Muscle of leg (tissue), 3 donors: ENCODE measurements at regions not wholly inside any gene's neighbourhood (a gene's known extent, or its start where the extent isn't known, plus 50 kb on each side); places are given as distances from the start of the nearest gene placed in this dataset.

ENCODE experiments used
- DNase-seq: peaks from one replicate; pipeline ENCODE4 v3.0.0; 2013
- H3K27ac ChIP-seq: one replicate; pipeline ENCODE4 v1.5.1; 2013; ENCODE audit warnings: mild to moderate bottlenecking, low read length, control low read depth
- H3K27me3 ChIP-seq: one replicate; pipeline ENCODE4 v1.6.1; 2013; ENCODE audit warnings: low read length; ENCODE audit not compliant: control insufficient read depth, insufficient read depth
- H3K36me3 ChIP-seq: one replicate; pipeline ENCODE4 v1.6.1; 2013; ENCODE audit warnings: low read length; ENCODE audit not compliant: control insufficient read depth, insufficient read depth
- H3K4me1 ChIP-seq: one replicate; pipeline ENCODE4 v1.6.1; 2013; ENCODE audit warnings: low read length; ENCODE audit not compliant: control insufficient read depth, insufficient read depth
- H3K4me3 ChIP-seq: one replicate; pipeline ENCODE4 v1.5.1; 2013; ENCODE audit warnings: low read length, control low read depth
- H3K9me3 ChIP-seq: replicated peaks from 2 replicates; pipeline ENCODE4 v1.6.1; 2013; ENCODE audit warnings: low read depth, low read length; ENCODE audit not compliant: control insufficient read depth
- WGBS: methylation state at CpG from one replicate; pipeline ENCODE4 v1.1.5; 2013; ENCODE audit warnings: missing lambda C conversion rate; ENCODE audit not compliant: insufficient coverage; 5-methylcytosine and 5-hydroxymethylcytosine counted together

GRCh38 chr7:20839196-20839735, 52.6 kb upstream of the SP8 start:
- Histone ChIP-seq H3K36me3 (no peaks in the 10 kb centered on the region), H3K4me3 (no peak overlapping the region), H3K27me3 (no peaks in the 10 kb centered on the region), H3K27ac (no peak overlapping the region), H3K9me3 (no peaks in the 10 kb centered on the region), H3K4me1 (no peaks in the 10 kb centered on the region)
- WGBS = no CpG with 5 or more reads among the region's 2 CpGs
- no peak for DNase-seq

GRCh38 chr7:20839987-20840386, 53.3 kb upstream of the SP8 start:
- no peak for DNase-seq
- no peaks in the 10 kb centered on the region for H3K9me3 ChIP-seq
- no peak overlapping the region for H3K27ac ChIP-seq
- no peaks in the 10 kb centered on the region for H3K4me1 ChIP-seq
- WGBS = no CpG with 5 or more reads among the region's 2 CpGs
- no peaks in the 10 kb centered on the region for H3K27me3 ChIP-seq
- H3K36me3 ChIP-seq = no peaks in the 10 kb centered on the region
- no peak overlapping the region for H3K4me3 ChIP-seq

- Histone ChIP-seq H3K27me3 (no peaks in the 10 kb centered on the region), H3K36me3 (no peaks in the 10 kb centered on the region), H3K4me3 (no peak overlapping the region), H3K27ac (no peak overlapping the region), H3K4me1 (no peaks in the 10 kb centered on the region), H3K9me3 (no peaks in the 10 kb centered on the region)
- no peak for DNase-seq
- 76% methylated on average over 4 of the region's 6 CpGs for WGBS
These were observed 60.1 kb upstream of the SP8 start for GRCh38 chr7:20846791-20847190.

- Histone ChIP-seq H3K9me3 (no peaks in the 10 kb centered on the region), H3K4me3 (no peak overlapping the region), H3K27ac (no peak overlapping the region), H3K36me3 (no peaks in the 10 kb centered on the region), H3K27me3 (no peaks in the 10 kb centered on the region), H3K4me1 (no peaks in the 10 kb centered on the region)
- WGBS = 63% methylated on average over 3 of the region's 3 CpGs
- DNase-seq = no peak
These were observed 72.3 kb upstream of the SP8 start for GRCh38 chr7:20858951-20859350.

GRCh38 chr7:20861468-20861867, 74.8 kb upstream of the SP8 start:
- Histone ChIP-seq H3K9me3 (no peaks in the 10 kb centered on the region), H3K27ac (no peak overlapping the region), H3K27me3 (no peaks in the 10 kb centered on the region), H3K4me3 (no peak overlapping the region), H3K36me3 (no peaks in the 10 kb centered on the region), H3K4me1 (no peaks in the 10 kb centered on the region)
- no peak for DNase-seq
- 77% methylated on average over 3 of the region's 4 CpGs for WGBS

GRCh38 chr7:20862554-20862953, 75.9 kb upstream of the SP8 start:
- Histone ChIP-seq H3K4me3 (no peak overlapping the region), H3K27me3 (no peaks in the 10 kb centered on the region), H3K4me1 (no peaks in the 10 kb centered on the region), H3K9me3 (no peaks in the 10 kb centered on the region), H3K36me3 (no peaks in the 10 kb centered on the region), H3K27ac (no peak overlapping the region)
- 43% methylated on average over 1 of the region's 4 CpGs for WGBS
- DNase-seq = no peak

GRCh38 chr7:20864221-20864620, 77.5 kb upstream of the SP8 start:
- H3K27ac ChIP-seq = no peak overlapping the region
- DNase-seq = no peak
- no peaks in the 10 kb centered on the region for H3K36me3 ChIP-seq
- 83% methylated on average over 1 of the region's 3 CpGs for WGBS
- no peak overlapping the region for H3K4me3 ChIP-seq
- H3K4me1 ChIP-seq = no peaks in the 10 kb centered on the region
- no peaks in the 10 kb centered on the region for H3K27me3 ChIP-seq
- H3K9me3 ChIP-seq = no peaks in the 10 kb centered on the region

- Histone ChIP-seq H3K27me3 (no peaks in the 10 kb centered on the region), H3K4me3 (no peak overlapping the region), H3K36me3 (no peaks in the 10 kb centered on the region), H3K4me1 (no peaks in the 10 kb centered on the region), H3K9me3 (no peaks in the 10 kb centered on the region), H3K27ac (no peak overlapping the region)
- WGBS = 84% methylated on average over 5 of the region's 6 CpGs
- no peak for DNase-seq
These were observed 79.0 kb upstream of the SP8 start for GRCh38 chr7:20865684-20866083.

GRCh38 chr7:20870977-20871376, 84.3 kb upstream of the SP8 start:
- H3K27me3 ChIP-seq = no peaks in the 10 kb centered on the region
- H3K4me3 ChIP-seq = no peak overlapping the region
- H3K27ac ChIP-seq = no peak overlapping the region
- H3K9me3 ChIP-seq = no peaks in the 10 kb centered on the region
- WGBS = no CpG with 5 or more reads among the region's 2 CpGs
- DNase-seq = no peak
- H3K4me1 ChIP-seq = no peaks in the 10 kb centered on the region
- H3K36me3 ChIP-seq = no peaks in the 10 kb centered on the region

- Histone ChIP-seq H3K36me3 (no peaks in the 10 kb centered on the region), H3K9me3 (peaks cover 6% of the 10 kb centered on the region), H3K4me1 (no peaks in the 10 kb centered on the region), H3K27me3 (no peaks in the 10 kb centered on the region), H3K4me3 (no peak overlapping the region), H3K27ac (no peak overlapping the region)
- no CpG with 5 or more reads among the region's 1 CpG for WGBS
- no peak for DNase-seq
These were observed 106.1 kb upstream of the SP8 start for GRCh38 chr7:20892776-20893175.

GRCh38 chr7:20894806-20895205, 108.1 kb upstream of the SP8 start:
- H3K27ac ChIP-seq = no peak overlapping the region
- H3K27me3 ChIP-seq = no peaks in the 10 kb centered on the region
- H3K4me1 ChIP-seq = no peaks in the 10 kb centered on the region
- DNase-seq = no peak
- no peak overlapping the region for H3K4me3 ChIP-seq
- H3K36me3 ChIP-seq = no peaks in the 10 kb centered on the region
- H3K9me3 ChIP-seq = no peaks in the 10 kb centered on the region
